ENCODE measurements at regions not wholly inside any gene's neighbourhood (a gene's known extent, or its start where the extent isn't known, plus 50 kb on each side); places are given as distances from the start of the nearest gene placed in this dataset.

DNA sequence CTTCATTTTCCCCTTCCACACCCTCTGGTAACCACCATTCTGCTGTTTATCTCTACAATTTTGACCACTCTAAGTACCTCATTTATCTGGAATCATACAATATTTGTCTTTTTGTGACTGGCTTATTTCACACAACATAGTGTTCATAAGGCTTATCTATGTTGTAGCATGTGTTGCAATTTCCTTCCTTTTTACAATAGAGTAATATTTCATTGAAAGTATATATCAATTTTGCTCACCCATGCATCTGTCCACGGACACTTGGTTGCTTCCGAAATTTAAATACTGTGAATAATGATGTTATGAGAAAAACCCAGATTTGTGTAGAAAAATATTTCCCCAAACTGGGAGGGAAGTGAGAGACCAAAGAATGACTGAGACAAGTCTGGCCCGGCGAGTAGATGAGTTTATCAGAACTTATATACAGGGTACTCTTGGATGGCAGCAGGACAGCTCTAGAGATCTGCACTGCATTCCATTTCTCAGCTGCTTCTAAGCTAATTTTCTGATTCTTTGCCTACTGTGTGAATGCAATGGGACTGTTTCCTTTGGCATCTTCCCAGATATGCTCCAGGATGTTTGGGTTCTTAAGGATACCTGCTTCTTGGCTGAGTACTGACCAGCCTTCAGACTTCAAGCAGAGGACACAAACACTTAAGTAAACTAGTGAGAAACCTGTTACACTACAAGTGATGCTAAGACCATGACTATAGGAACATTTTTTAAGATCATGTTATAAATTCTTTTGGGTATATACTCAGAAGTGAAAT lies 834.0 kb upstream of the PCDH9 start:
- Histone ChIP-seq H3K36me3 (ENCODE audit: low read depth) (no peaks in the 10 kb centered on the region), H3K9me2 (ENCODE audit: insufficient read depth) (no peaks in the 10 kb centered on the region), H3K4me2 (ENCODE audit: unreplicated experiment) (no peak overlapping the region), H3K79me2 (ENCODE audit: insufficient read depth) (no peaks in the 10 kb centered on the region), H3K9me3 (ENCODE audit: low read depth) (peaks cover 2% of the 10 kb centered on the region), H3K9ac (no peak overlapping the region), H4K20me1 (ENCODE audit: insufficient read depth) (no peaks in the 10 kb centered on the region), H3K4me1 (ENCODE audit: insufficient read depth) (no peaks in the 10 kb centered on the region), H3K27ac (no peak overlapping the region), H3K27me3 (replicated peaks; ENCODE audit: insufficient read depth) (no peaks in the 10 kb centered on the region), H3F3A (ENCODE audit: insufficient read depth) (no peaks in the 10 kb centered on the region), H3K4me3 (no peak overlapping the region), H2AFZ (no peak overlapping the region)
- in situ Hi-C loops (cut with MboI) = no loop called here
- no peak for DNase-seq
- 30 to 40% methylated on average over 4 of the region's 4 CpGs for WGBS, 2 experiments (ENCODE audit: low coverage in 1 of 2, low lambda C conversion rate in 2 of 2, missing lambda C conversion rate in 2 of 2)
- TF ChIP-seq EZH2phosphoT487 (IDR thresholded peaks at IDR 0.05; ENCODE audit: insufficient read depth, low read depth) = no peak
- TF ChIP-seq EZH2 (IDR thresholded peaks at IDR 0.05; ENCODE audit: insufficient read depth, poor library complexity, severe bottlenecking) = no peak

DNA sequence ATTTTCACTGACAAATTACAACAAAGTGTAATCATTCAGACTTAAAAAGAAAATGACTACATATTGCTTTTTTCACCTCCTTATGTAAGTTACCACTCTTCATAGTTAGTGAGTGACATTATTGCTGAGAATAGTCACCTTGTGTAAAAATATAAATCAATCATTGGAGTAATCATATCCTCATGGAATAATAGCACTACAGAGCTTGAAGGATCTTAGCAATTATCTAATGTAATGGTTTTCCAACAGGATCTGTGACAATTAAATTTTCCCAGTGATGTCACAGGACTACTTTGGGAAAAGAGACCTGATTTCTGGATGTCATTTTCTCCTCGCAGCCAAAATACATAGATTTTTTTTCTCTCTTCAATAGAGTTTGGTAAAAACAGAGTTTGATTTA lies 833.0 kb upstream of the PCDH9 start:
- Histone ChIP-seq H3K9ac (no peak overlapping the region), H3K4me2 (ENCODE audit: unreplicated experiment) (no peak overlapping the region), H3K9me2 (ENCODE audit: insufficient read depth) (no peaks in the 10 kb centered on the region), H3K27me3 (replicated peaks; ENCODE audit: insufficient read depth) (no peaks in the 10 kb centered on the region), H3K4me1 (ENCODE audit: insufficient read depth) (no peaks in the 10 kb centered on the region), H3K79me2 (ENCODE audit: insufficient read depth) (no peaks in the 10 kb centered on the region), H3K9me3 (ENCODE audit: low read depth) (no peaks in the 10 kb centered on the region), H3K27ac (no peak overlapping the region), H3K4me3 (no peak overlapping the region), H2AFZ (no peak overlapping the region), H3K36me3 (ENCODE audit: low read depth) (no peaks in the 10 kb centered on the region), H4K20me1 (ENCODE audit: insufficient read depth) (no peaks in the 10 kb centered on the region), H3F3A (ENCODE audit: insufficient read depth) (no peaks in the 10 kb centered on the region)
- no peak for DNase-seq
- in situ Hi-C loops (cut with MboI) = no loop called here
- no peak for TF ChIP-seq EZH2 (IDR thresholded peaks at IDR 0.05; ENCODE audit: insufficient read depth, poor library complexity, severe bottlenecking)
- no peak for TF ChIP-seq EZH2phosphoT487 (IDR thresholded peaks at IDR 0.05; ENCODE audit: insufficient read depth, low read depth)
- WGBS, 2 experiments (ENCODE audit: low coverage in 1 of 2, low lambda C conversion rate in 2 of 2, missing lambda C conversion rate in 2 of 2) = 16 to 22% methylated on average over 1 of the region's 1 CpG

GRCh38 chr13:68057836-68058235 lies 827.7 kb upstream of the PCDH9 start:
- in situ Hi-C loops (cut with MboI) = no loop called here
- Histone ChIP-seq H2AFZ (no peak overlapping the region), H3F3A (ENCODE audit: insufficient read depth) (no peaks in the 10 kb centered on the region), H3K27ac (no peak overlapping the region), H3K36me3 (ENCODE audit: low read depth) (no peaks in the 10 kb centered on the region), H3K27me3 (replicated peaks; ENCODE audit: insufficient read depth) (no peaks in the 10 kb centered on the region), H3K79me2 (ENCODE audit: insufficient read depth) (no peaks in the 10 kb centered on the region), H3K4me2 (ENCODE audit: unreplicated experiment) (no peak overlapping the region), H3K9ac (no peak overlapping the region), H3K9me3 (ENCODE audit: low read depth) (no peaks in the 10 kb centered on the region), H3K9me2 (ENCODE audit: insufficient read depth) (no peaks in the 10 kb centered on the region), H3K4me1 (ENCODE audit: insufficient read depth) (no peaks in the 10 kb centered on the region), H4K20me1 (ENCODE audit: insufficient read depth) (no peaks in the 10 kb centered on the region), H3K4me3 (no peak overlapping the region)
- no peak for TF ChIP-seq EZH2 (IDR thresholded peaks at IDR 0.05; ENCODE audit: insufficient read depth, poor library complexity, severe bottlenecking)
- TF ChIP-seq EZH2phosphoT487 (IDR thresholded peaks at IDR 0.05; ENCODE audit: insufficient read depth, low read depth) = no peak
- DNase-seq = no peak

- H3K4me2 ChIP-seq (ENCODE audit: unreplicated experiment) = no peak overlapping the region
- no peaks in the 10 kb centered on the region for H3F3A ChIP-seq (ENCODE audit: insufficient read depth)
- H3K9ac ChIP-seq = no peak overlapping the region
- H3K9me3 ChIP-seq (ENCODE audit: low read depth) = no peaks in the 10 kb centered on the region
- no peak overlapping the region for H3K27ac ChIP-seq
- no peaks in the 10 kb centered on the region for H3K27me3 ChIP-seq (replicated peaks; ENCODE audit: insufficient read depth)
- TF ChIP-seq EZH2phosphoT487 (IDR thresholded peaks at IDR 0.05; ENCODE audit: insufficient read depth, low read depth) (no peak), EZH2 (IDR thresholded peaks at IDR 0.05; ENCODE audit: insufficient read depth, poor library complexity, severe bottlenecking) (no peak)
- no peak overlapping the region for H2AFZ ChIP-seq
- H4K20me1 ChIP-seq (ENCODE audit: insufficient read depth) = no peaks in the 10 kb centered on the region
- H3K4me1 ChIP-seq (ENCODE audit: insufficient read depth) = no peaks in the 10 kb centered on the region
- no peak overlapping the region for H3K4me3 ChIP-seq
- no peaks in the 10 kb centered on the region for H3K36me3 ChIP-seq (ENCODE audit: low read depth)
- H3K9me2 ChIP-seq (ENCODE audit: insufficient read depth) = no peaks in the 10 kb centered on the region
- H3K79me2 ChIP-seq (ENCODE audit: insufficient read depth) = no peaks in the 10 kb centered on the region
- no peak for DNase-seq
- 62 to 68% methylated on average over 5 of the region's 5 CpGs for WGBS, 2 experiments (ENCODE audit: low coverage in 1 of 2, low lambda C conversion rate in 2 of 2, missing lambda C conversion rate in 2 of 2)
- in situ Hi-C loops (cut with MboI) = no loop called here
Measured at GRCh38 chr13:68056816-68057710, 826.9 kb upstream of the PCDH9 start.

All from GM23248 (cell line).